WI38 (cell line): ENCODE measurements at regions not wholly inside any gene's neighbourhood (a gene's known extent, or its start where the extent isn't known, plus 50 kb on each side); places are given as distances from the start of the nearest gene placed in this dataset.

Experiments
- H3K4me3 ChIP-seq: 2 replicates; pipeline ENCODE4 v1.5.1; 2011; ENCODE audit warnings: low read depth, mild to moderate bottlenecking, control low read depth, low read length
- CTCF ChIP-seq: IDR thresholded peaks from 2 replicates; pipeline ENCODE4 v1.5.1; 2012; ENCODE audit warnings: low read depth, mild to moderate bottlenecking, control low read depth, low read length

- no peak overlapping the region for H3K4me3 ChIP-seq
- TF ChIP-seq CTCF: no peak
Measured at GRCh38 chr9:99366621-99367020, 144.5 kb downstream of the SEC61B start.

DNA sequence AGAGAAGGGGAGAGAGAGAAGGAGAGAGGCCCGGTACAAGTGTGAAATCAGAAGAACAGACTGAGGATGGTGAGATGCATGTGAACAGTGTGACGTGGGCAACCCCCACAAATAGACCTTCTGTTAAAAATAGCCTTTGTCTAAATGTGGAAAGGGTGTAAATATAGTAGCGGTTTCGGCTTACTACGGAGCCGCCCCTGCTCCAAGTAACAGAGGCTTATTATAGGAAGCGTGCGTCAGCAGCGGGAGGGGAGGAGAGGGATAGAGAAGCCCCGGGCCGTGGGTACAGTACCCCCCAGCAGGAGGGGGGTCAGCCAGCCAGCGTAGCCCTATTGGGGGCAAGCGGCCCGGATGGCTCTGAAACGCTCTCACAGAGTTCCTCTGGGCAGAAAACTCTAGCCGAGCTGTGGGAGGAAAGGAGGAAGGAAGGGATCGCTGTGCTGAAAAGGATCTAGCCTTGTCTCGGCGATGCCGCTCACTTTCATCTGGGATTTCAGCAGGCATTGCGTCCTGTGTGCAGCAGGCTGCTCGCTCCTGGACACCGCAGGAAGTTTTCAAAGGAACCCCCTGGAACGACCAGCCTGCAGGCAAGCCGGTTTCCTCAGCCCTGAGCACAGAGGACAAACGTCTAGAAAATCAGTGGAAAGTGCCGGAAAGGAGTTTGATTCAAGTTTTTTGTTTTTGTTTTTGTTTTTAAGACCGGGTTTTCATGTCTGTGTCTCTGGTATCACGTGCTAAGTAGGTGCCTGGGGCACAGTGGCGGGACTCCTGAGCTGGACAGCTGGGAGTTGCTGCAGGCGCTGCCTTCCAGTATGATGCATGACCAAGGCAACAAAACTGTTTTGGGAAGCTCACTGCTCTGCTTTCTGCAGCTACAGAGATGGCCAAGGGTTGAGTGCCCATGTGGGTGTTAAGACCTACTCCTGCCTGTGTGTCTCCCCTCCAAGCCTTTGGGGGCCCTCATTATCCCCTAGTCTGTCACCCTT lies 146.6 kb downstream of the SEC61B start:
- peak overlapping the region; percentile 49 for H3K4me3 ChIP-seq
- no peak for TF ChIP-seq CTCF

GRCh38 chr9:99369327-99369722 lies 147.2 kb downstream of the SEC61B start:
- H3K4me3 ChIP-seq: no peak overlapping the region
- no peak for TF ChIP-seq CTCF

DNA sequence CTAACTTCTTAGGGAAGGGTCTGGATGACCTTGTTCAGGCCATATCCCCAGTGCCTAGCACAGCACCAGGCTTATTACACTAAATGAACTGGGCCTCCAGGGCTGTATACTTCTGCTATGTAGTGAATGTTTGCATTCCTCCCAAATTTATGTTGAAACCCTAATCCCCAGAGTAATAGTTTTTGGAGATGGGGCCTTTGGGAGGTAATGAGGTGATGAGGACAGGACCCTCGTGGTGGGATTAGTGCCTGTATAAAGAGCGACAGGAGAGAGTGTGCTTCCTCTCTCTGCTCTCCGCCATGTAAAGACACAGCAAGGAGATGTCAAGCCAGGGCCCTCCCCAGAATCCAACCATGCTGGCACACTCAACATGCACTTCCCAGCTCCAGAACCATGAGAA lies 148.3 kb downstream of the SEC61B start:
- no peak for TF ChIP-seq CTCF
- H3K4me3 ChIP-seq: no peak overlapping the region

DNA sequence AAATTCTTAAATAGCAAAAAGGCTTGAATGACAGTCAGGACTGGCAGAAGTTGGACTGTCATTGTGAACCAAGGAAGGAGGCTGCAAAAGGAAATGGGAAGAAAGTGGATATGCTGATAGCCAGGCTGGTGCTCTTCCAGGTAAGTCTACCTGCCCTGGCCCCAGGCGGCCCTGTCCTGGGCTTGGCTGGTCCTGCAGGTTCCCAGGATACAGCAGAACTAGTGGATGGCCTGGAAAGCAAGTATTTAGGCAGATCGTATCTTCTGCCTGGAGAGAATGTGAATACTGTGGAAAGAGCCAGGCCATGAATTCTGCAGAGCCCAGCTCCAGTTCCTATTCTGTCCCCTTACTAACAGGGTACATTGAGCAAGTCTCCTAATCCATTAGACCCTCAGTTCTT lies 149.3 kb downstream of the SEC61B start:
- no peak for TF ChIP-seq CTCF
- no peak overlapping the region for H3K4me3 ChIP-seq

DNA sequence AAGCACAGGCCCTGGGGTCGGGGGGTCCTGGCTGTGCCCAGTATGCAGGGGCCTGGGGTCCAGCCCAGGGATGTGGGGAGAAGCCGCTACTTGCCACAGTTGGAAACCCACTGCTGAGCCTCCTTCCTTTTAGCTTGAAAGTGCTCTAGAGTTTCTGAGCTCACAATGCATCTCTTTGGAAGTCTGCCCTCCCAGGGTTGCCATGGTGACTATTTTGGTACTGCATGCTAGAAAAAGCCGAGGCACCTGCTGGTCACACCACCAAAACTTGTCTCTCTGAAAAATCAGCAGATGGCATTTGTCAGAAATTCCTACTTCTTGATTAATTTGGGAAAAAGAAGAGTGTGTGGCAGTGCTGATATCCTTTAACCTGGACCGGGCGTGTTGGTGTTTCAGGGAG lies 151.8 kb downstream of the SEC61B start:
- no peak overlapping the region for H3K4me3 ChIP-seq
- no peak for TF ChIP-seq CTCF

GRCh38 chr9:99374793-99375192 lies 152.7 kb downstream of the SEC61B start:
- no peak for TF ChIP-seq CTCF

More at GRCh38 chr9:99374793-99375192, 152.7 kb downstream of the SEC61B start:
- H3K4me3 ChIP-seq: no peak overlapping the region
